ENCODE measurements at regions not wholly inside any gene's neighbourhood (a gene's known extent, or its start where the extent isn't known, plus 50 kb on each side); places are given as distances from the start of the nearest gene placed in this dataset.
A peak's percentile ranks its signal among the peaks of the same experiment; 100 is the strongest.

GRCh38 chr7:17016402-17017010 is 134.7 kb upstream of the AGR3 start:
- no peak for DNase-seq (ENCODE audit: extremely low read depth in 1 of 2, low read depth in 1 of 2)

GRCh38 chr7:17019106-17019505 is 137.3 kb upstream of the AGR3 start:
- DNase-seq (ENCODE audit: extremely low read depth in 1 of 2, low read depth in 1 of 2), result no peak

- DNase-seq (ENCODE audit: extremely low read depth in 1 of 2, low read depth in 1 of 2), result no peak
These were observed 138.5 kb upstream of the AGR3 start for GRCh38 chr7:17020250-17020649.

GRCh38 chr7:17021205-17021604 is 139.4 kb upstream of the AGR3 start:
- no peak for DNase-seq (ENCODE audit: extremely low read depth in 1 of 2, low read depth in 1 of 2)

GRCh38 chr7:17022920-17023319 is 141.1 kb upstream of the AGR3 start:
- DNase-seq (ENCODE audit: extremely low read depth in 1 of 2, low read depth in 1 of 2), result peak in 1 of 2 donors; percentile 9

GRCh38 chr7:17026269-17026668 is 144.5 kb upstream of the AGR3 start:
- DNase-seq (ENCODE audit: extremely low read depth in 1 of 2, low read depth in 1 of 2), result no peak

- no peak for DNase-seq (ENCODE audit: extremely low read depth in 1 of 2, low read depth in 1 of 2)
These were observed 145.5 kb upstream of the AGR3 start for GRCh38 chr7:17027143-17027788.

GRCh38 chr7:17027789-17028152 is 146.0 kb upstream of the AGR3 start:
- DNase-seq (ENCODE audit: extremely low read depth in 1 of 2, low read depth in 1 of 2), result no peak

- no peak for DNase-seq (ENCODE audit: extremely low read depth in 1 of 2, low read depth in 1 of 2)
These were observed 147.4 kb upstream of the AGR3 start for GRCh38 chr7:17029150-17029549.

- DNase-seq (ENCODE audit: extremely low read depth in 1 of 2, low read depth in 1 of 2), result no peak
These were observed 148.8 kb upstream of the AGR3 start for GRCh38 chr7:17030559-17030958.

- no peak for DNase-seq (ENCODE audit: extremely low read depth in 1 of 2, low read depth in 1 of 2)
These were observed 150.2 kb upstream of the AGR3 start for GRCh38 chr7:17031906-17032551.

- no peak for DNase-seq (ENCODE audit: extremely low read depth in 1 of 2, low read depth in 1 of 2)
These were observed 151.5 kb upstream of the AGR3 start for GRCh38 chr7:17033245-17033644.

GRCh38 chr7:17036584-17036983 is 154.8 kb upstream of the AGR3 start:
- no peak for DNase-seq (ENCODE audit: extremely low read depth in 1 of 2, low read depth in 1 of 2)

- DNase-seq (ENCODE audit: extremely low read depth in 1 of 2, low read depth in 1 of 2), result no peak
These were observed 155.6 kb upstream of the AGR3 start for GRCh38 chr7:17037356-17037755.

GRCh38 chr7:17038160-17038782 is 156.5 kb upstream of the AGR3 start:
- no peak for DNase-seq (ENCODE audit: extremely low read depth in 1 of 2, low read depth in 1 of 2)

GRCh38 chr7:17038783-17039170 is 157.0 kb upstream of the AGR3 start:
- no peak for DNase-seq (ENCODE audit: extremely low read depth in 1 of 2, low read depth in 1 of 2)

- no peak for DNase-seq (ENCODE audit: extremely low read depth in 1 of 2, low read depth in 1 of 2)
These were observed 157.6 kb upstream of the AGR3 start for GRCh38 chr7:17039372-17039771.

GRCh38 chr7:17040716-17041115 is 158.9 kb upstream of the AGR3 start:
- DNase-seq (ENCODE audit: extremely low read depth in 1 of 2, low read depth in 1 of 2), result no peak

- no peak for DNase-seq (ENCODE audit: extremely low read depth in 1 of 2, low read depth in 1 of 2)
These were observed 159.5 kb upstream of the AGR3 start for GRCh38 chr7:17041324-17041723.

- no peak for DNase-seq (ENCODE audit: extremely low read depth in 1 of 2, low read depth in 1 of 2)
These were observed 160.4 kb upstream of the AGR3 start for GRCh38 chr7:17042211-17042610.

- no peak for DNase-seq (ENCODE audit: extremely low read depth in 1 of 2, low read depth in 1 of 2)
These were observed 161.5 kb upstream of the AGR3 start for GRCh38 chr7:17043012-17043877.
